Loucy (cell line): ENCODE measurements at regions not wholly inside any gene's neighbourhood (a gene's known extent, or its start where the extent isn't known, plus 50 kb on each side); places are given as distances from the start of the nearest gene placed in this dataset.

Source experiments
- H2AFZ ChIP-seq: fragments of 200-600 bp; sonication (generic); 2 replicates; pipeline ENCODE4 v1.6.0; 2016; ENCODE audit warnings: antibody characterized with exemption, mild to moderate bottlenecking, low read length, moderate library complexity
- H3F3A ChIP-seq: fragments of 200-600 bp; 2 replicates; pipeline ENCODE4 v1.6.0; 2016; ENCODE audit warnings: antibody characterized with exemption, low read depth, mild to moderate bottlenecking
- H3K27me3 ChIP-seq: fragments of 200-600 bp; sonication (generic); 2 replicates; pipeline ENCODE4 v1.6.1; 2014; ENCODE audit warnings: low read length, mild to moderate bottlenecking; ENCODE audit not compliant: insufficient read depth, poor library complexity, severe bottlenecking
- H3K36me3 ChIP-seq: fragments of 200-600 bp; sonication (generic); 2 replicates; pipeline ENCODE4 v1.6.1; 2016; ENCODE audit warnings: low read length; ENCODE audit not compliant: insufficient read depth
- H3K4me1 ChIP-seq: fragments of 200-600 bp; sonication (generic); 2 replicates; pipeline ENCODE4 v1.5.1; 2014; ENCODE audit warnings: low read length, mild to moderate bottlenecking; ENCODE audit not compliant: insufficient read depth, poor library complexity, severe bottlenecking
- H3K4me2 ChIP-seq: fragments of 200-600 bp; sonication (generic); 2 replicates; pipeline ENCODE4 v1.6.0; 2014; ENCODE audit warnings: antibody characterized with exemption, low read length, low read depth, mild to moderate bottlenecking; ENCODE audit not compliant: poor library complexity, severe bottlenecking
- H3K4me3 ChIP-seq: fragments of 200-600 bp; sonication (generic); 2 replicates; pipeline ENCODE4 v1.5.1; 2014; ENCODE audit warnings: low read length, mild to moderate bottlenecking, mixed read lengths; ENCODE audit not compliant: poor library complexity, severe bottlenecking
- H3K79me2 ChIP-seq: fragments of 200-600 bp; sonication (generic); 2 replicates; pipeline ENCODE4 v1.6.1; 2014; ENCODE audit warnings: low read length; ENCODE audit not compliant: insufficient read depth
- H3K9ac ChIP-seq: fragments of 200-600 bp; sonication (generic); 2 replicates; pipeline ENCODE4 v1.6.0; 2014; ENCODE audit warnings: mild to moderate bottlenecking, low read depth, low read length, moderate library complexity; ENCODE audit not compliant: poor library complexity, severe bottlenecking
- H3K9me2 ChIP-seq: fragments of 200-600 bp; sonication (generic); replicated peaks from 2 replicates; pipeline ENCODE4 v1.6.1; 2016; ENCODE audit warnings: low read depth, low read length, mixed read lengths
- H3K9me3 ChIP-seq: fragments of 200-600 bp; sonication (generic); 2 replicates; pipeline ENCODE4 v1.6.1; 2014; ENCODE audit warnings: mild to moderate bottlenecking, antibody characterized with exemption, low read length, low read depth; ENCODE audit not compliant: insufficient read depth
- H4K20me1 ChIP-seq: fragments of 200-600 bp; sonication (generic); 2 replicates; pipeline ENCODE4 v1.6.0; 2014; ENCODE audit warnings: antibody characterized with exemption, low read length, mild to moderate bottlenecking; ENCODE audit not compliant: insufficient read depth, poor library complexity, severe bottlenecking
- CTCF ChIP-seq: fragments of 200-600 bp; sonication (generic); conservative IDR thresholded peaks from 2 replicates; pipeline ENCODE4 v1.5.1; 2014; ENCODE audit warnings: mild to moderate bottlenecking, antibody characterized with exemption, low read length
- EZH2phosphoT487 ChIP-seq: fragments of 200-600 bp; IDR thresholded peaks from 2 replicates; pipeline ENCODE4 v1.6.1; 2018; ENCODE audit warnings: antibody characterized with exemption, mild to moderate bottlenecking, moderate library complexity, borderline replicate concordance

- H3K9ac ChIP-seq = no peak overlapping the region
- no peak overlapping the region for H2AFZ ChIP-seq
- H3F3A ChIP-seq = no peaks in the 10 kb centered on the region
- H3K4me1 ChIP-seq = no peaks in the 10 kb centered on the region
- H3K36me3 ChIP-seq = no peaks in the 10 kb centered on the region
- no peaks in the 10 kb centered on the region for H3K9me2 ChIP-seq
- TF ChIP-seq EZH2phosphoT487 (no peak), CTCF (peak; percentile 79)
- no peak overlapping the region for H3K4me3 ChIP-seq
- H3K9me3 ChIP-seq = no peaks in the 10 kb centered on the region
- no peak overlapping the region for H3K4me2 ChIP-seq
- H4K20me1 ChIP-seq = no peaks in the 10 kb centered on the region
- H3K79me2 ChIP-seq = no peaks in the 10 kb centered on the region
- no peaks in the 10 kb centered on the region for H3K27me3 ChIP-seq
Measured at GRCh38 chr11:109939166-109939810, 153.9 kb upstream of the ZC3H12C start.

- TF ChIP-seq CTCF (no peak), EZH2phosphoT487 (no peak)
- no peaks in the 10 kb centered on the region for H3K79me2 ChIP-seq
- H3K9me3 ChIP-seq = no peaks in the 10 kb centered on the region
- no peaks in the 10 kb centered on the region for H3F3A ChIP-seq
- H4K20me1 ChIP-seq = no peaks in the 10 kb centered on the region
- H3K4me1 ChIP-seq = peaks cover 3% of the 10 kb centered on the region
- H3K27me3 ChIP-seq = no peaks in the 10 kb centered on the region
- no peaks in the 10 kb centered on the region for H3K36me3 ChIP-seq
- no peak overlapping the region for H3K4me2 ChIP-seq
- H3K9me2 ChIP-seq = no peaks in the 10 kb centered on the region
- H3K4me3 ChIP-seq = no peak overlapping the region
- no peak overlapping the region for H3K9ac ChIP-seq
- no peak overlapping the region for H2AFZ ChIP-seq
Measured at GRCh38 chr11:109940816-109941215, 152.4 kb upstream of the ZC3H12C start.

GRCh38 chr11:109945626-109946321 lies 147.4 kb upstream of the ZC3H12C start:
- Histone ChIP-seq H3K4me1 (peaks cover 6% of the 10 kb centered on the region), H3K4me2 (peak overlapping the region; percentile 57), H4K20me1 (no peaks in the 10 kb centered on the region), H3K9me2 (no peaks in the 10 kb centered on the region), H2AFZ (peak overlapping the region; percentile 90), H3K27me3 (no peaks in the 10 kb centered on the region), H3F3A (no peaks in the 10 kb centered on the region), H3K9me3 (no peaks in the 10 kb centered on the region), H3K4me3 (peak overlapping the region; percentile 51), H3K36me3 (no peaks in the 10 kb centered on the region), H3K79me2 (no peaks in the 10 kb centered on the region), H3K9ac (peak overlapping the region; percentile 25)
- no peak for TF ChIP-seq EZH2phosphoT487
- no peak for TF ChIP-seq CTCF
